T-cell (primary cell): ENCODE measurements at regions not wholly inside any gene's neighbourhood (a gene's known extent, or its start where the extent isn't known, plus 50 kb on each side); places are given as distances from the start of the nearest gene placed in this dataset.

ENCODE experiments used
- ATAC-seq, 4 experiments: fragments of 200-7000 bp in 3 of 4; fragments of 150-1000 bp in 1 of 4; cut with Tn5 transposase; replicated peaks in 1 of 4; 1 replicate in 3 of 4; 2 replicates in 1 of 4; pipeline ENCODE4 v1.10.0; 2021; ENCODE audit warnings: moderate library complexity in 3 of 4, mild to moderate bottlenecking in 2 of 4, moderate number of reproducible peaks in 1 of 4
- CTCF ChIA-PET, 2 donors: fragments of 300-600 bp; sonication (Branson Sonifier 250); formaldehyde crosslinking; loops; one replicate each; lab custom pipeline; 2022; ENCODE audit warnings: antibody characterized with exemption in 2 of 2; lab: Charles Lee
- POLR2A ChIA-PET, 2 donors: fragments of 300-600 bp; sonication (Branson Sonifier 250); formaldehyde crosslinking; loops; one replicate each; lab custom pipeline; 2022; ENCODE audit warnings: antibody characterized with exemption in 2 of 2; lab: Charles Lee
- DNase-seq, 35 experiments: peaks; one replicate each; pipeline versions ENCODE4 v3.0.0 to v3.0.0-alpha.2; 2013 to 2023
- H3K27ac ChIP-seq: one replicate; pipeline ENCODE4 v1.5.1; 2013; ENCODE audit warnings: low read length
- H3K27me3 ChIP-seq, 2 experiments: replicated peaks in 1 of 2; 1 replicate in 1 of 2; 2 replicates in 1 of 2; pipeline versions ENCODE4 v1.6.1 to v1.7.0; 2013; ENCODE audit warnings: low read length in 1 of 2, mixed read lengths in 1 of 2; ENCODE audit not compliant: control insufficient read depth in 2 of 2, insufficient read depth in 2 of 2; ENCODE audit errors: extremely low read depth in 1 of 2
- H3K36me3 ChIP-seq, 2 donors: 1 replicate in 1 of 2; 2 replicates in 1 of 2; pipeline versions ENCODE4 v1.6.1 to v1.7.0; 2013; ENCODE audit warnings: low read length in 1 of 2; ENCODE audit not compliant: control insufficient read depth in 2 of 2, insufficient read depth in 1 of 2; ENCODE audit errors: extremely low read depth in 1 of 2
- H3K4me1 ChIP-seq, 2 experiments: 1 replicate in 1 of 2; 2 replicates in 1 of 2; pipeline versions ENCODE4 v1.6.1 to v1.7.0; 2013; ENCODE audit warnings: low read length in 2 of 2, mixed read lengths in 1 of 2; ENCODE audit not compliant: insufficient read depth in 2 of 2, control insufficient read depth in 1 of 2; ENCODE audit errors: extremely low read depth in 1 of 2
- H3K4me3 ChIP-seq, 2 donors: 1 replicate in 1 of 2; 2 replicates in 1 of 2; pipeline versions ENCODE4 v1.5.1 to v1.7.0; 2013; ENCODE audit warnings: mild to moderate bottlenecking in 2 of 2, low read length in 1 of 2, moderate library complexity in 1 of 2; ENCODE audit not compliant: control insufficient read depth in 1 of 2; ENCODE audit errors: extremely low read depth in 1 of 2
- H3K9me3 ChIP-seq: 2 replicates; pipeline ENCODE4 v1.7.0; 2013
- H3K27ac Mint-ChIP-seq, 2 donors: one replicate each; pipeline ENCODE4 v1.8.0; 2020 to 2021; ENCODE audit warnings: mild to moderate bottlenecking in 2 of 2, mixed read lengths in 2 of 2
- H3K27me3 Mint-ChIP-seq, 2 donors: one replicate each; pipeline ENCODE4 v1.8.0; 2021 to 2022; ENCODE audit warnings: mixed read lengths in 2 of 2
- H3K36me3 Mint-ChIP-seq: one replicate; pipeline ENCODE4 v1.8.0; 2021; ENCODE audit warnings: mixed read lengths
- H3K4me1 Mint-ChIP-seq, 3 donors: one replicate each; pipeline ENCODE4 v1.8.0; 2020 to 2022; ENCODE audit warnings: mixed read lengths in 3 of 3, mild to moderate bottlenecking in 1 of 3
- H3K4me3 Mint-ChIP-seq, 3 donors: one replicate each; pipeline ENCODE4 v1.8.0; 2020 to 2022; ENCODE audit warnings: mild to moderate bottlenecking in 3 of 3, mixed read lengths in 3 of 3, moderate library complexity in 3 of 3
- H3K9me3 Mint-ChIP-seq, 3 donors: one replicate each; pipeline ENCODE4 v1.8.0; 2020 to 2022; ENCODE audit warnings: mixed read lengths in 3 of 3
- WGBS: methylation state at CpG from one replicate; pipeline ENCODE4 v1.1.5; 2013; ENCODE audit warnings: missing lambda C conversion rate; ENCODE audit not compliant: insufficient coverage; 5-methylcytosine and 5-hydroxymethylcytosine counted together

- Mint-ChIP-seq H3K27ac (no peak overlapping the region), H3K9me3 (peaks cover 0 to 3% (median 2%) of the 10 kb centered on the region in 3 donors), H3K4me1 (no peaks in the 10 kb centered on the region), H3K36me3 (no peaks in the 10 kb centered on the region), H3K27me3 (no peaks in the 10 kb centered on the region), H3K4me3 (no peak overlapping the region)
- POLR2A ChIA-PET, result no interaction called here
- DNase-seq, result no peak
- Histone ChIP-seq H3K27ac (no peak overlapping the region), H3K27me3 (no peaks in the 10 kb centered on the region), H3K36me3 (no peaks in the 10 kb centered on the region), H3K4me3 (no peak overlapping the region), H3K4me1 (no peaks in the 10 kb centered on the region), H3K9me3 (no peaks in the 10 kb centered on the region)
- CTCF ChIA-PET, result no interaction called here
- no peak for ATAC-seq
- WGBS, result 86% methylated on average over 7 of the region's 11 CpGs
Observed at GRCh38 chr1:81220614-81221071, 580.1 kb upstream of the ADGRL2 start.

GRCh38 chr1:81217058-81217457, 583.7 kb upstream of the ADGRL2 start:
- Mint-ChIP-seq H3K36me3 (no peaks in the 10 kb centered on the region), H3K4me3 (no peak overlapping the region), H3K27ac (no peak overlapping the region), H3K4me1 (no peaks in the 10 kb centered on the region), H3K27me3 (no peaks in the 10 kb centered on the region), H3K9me3 (peaks cover 0 to 3% (median 2%) of the 10 kb centered on the region in 3 donors)
- no peak overlapping the region for H3K27ac ChIP-seq
- ChIA-PET POLR2A (no interaction called here), CTCF (no interaction called here)
- no peak for DNase-seq
- H3K4me3 ChIP-seq, result no peak overlapping the region
- no peak for ATAC-seq
- no peaks in the 10 kb centered on the region for H3K4me1 ChIP-seq
- no CpG with 5 or more reads among the region's 1 CpG for WGBS
- H3K9me3 ChIP-seq, result no peaks in the 10 kb centered on the region
- H3K27me3 ChIP-seq, result no peaks in the 10 kb centered on the region
- H3K36me3 ChIP-seq, result no peaks in the 10 kb centered on the region

GRCh38 chr1:81213279-81213678, 587.5 kb upstream of the ADGRL2 start:
- Mint-ChIP-seq H3K36me3 (no peaks in the 10 kb centered on the region), H3K27ac (no peak overlapping the region), H3K9me3 (peaks cover 0 to 4% (median 2%) of the 10 kb centered on the region in 3 donors), H3K4me1 (no peaks in the 10 kb centered on the region), H3K27me3 (no peaks in the 10 kb centered on the region), H3K4me3 (no peak overlapping the region)
- ATAC-seq, result no peak
- Histone ChIP-seq H3K27me3 (no peaks in the 10 kb centered on the region), H3K27ac (no peak overlapping the region), H3K36me3 (no peaks in the 10 kb centered on the region), H3K4me1 (no peaks in the 10 kb centered on the region), H3K4me3 (no peak overlapping the region), H3K9me3 (no peaks in the 10 kb centered on the region)
- ChIA-PET CTCF (no interaction called here), POLR2A (no interaction called here)
- no CpG with 5 or more reads among the region's 7 CpGs for WGBS
- DNase-seq, result no peak

GRCh38 chr1:81209461-81209860, 591.3 kb upstream of the ADGRL2 start:
- Mint-ChIP-seq H3K27ac (no peak overlapping the region), H3K4me1 (no peaks in the 10 kb centered on the region), H3K4me3 (no peak overlapping the region), H3K27me3 (no peaks in the 10 kb centered on the region), H3K36me3 (no peaks in the 10 kb centered on the region), H3K9me3 (peaks cover 0 to 8% (median 2%) of the 10 kb centered on the region in 3 donors)
- Histone ChIP-seq H3K27me3 (no peaks in the 10 kb centered on the region), H3K27ac (no peak overlapping the region), H3K36me3 (no peaks in the 10 kb centered on the region), H3K4me1 (no peaks in the 10 kb centered on the region), H3K9me3 (no peaks in the 10 kb centered on the region), H3K4me3 (no peak overlapping the region)
- ATAC-seq (no peak), DNase-seq (no peak)
- POLR2A ChIA-PET, result no interaction called here
- CTCF ChIA-PET, result no interaction called here
- 36% methylated on average over 1 of the region's 1 CpG for WGBS

GRCh38 chr1:81208441-81208840, 592.3 kb upstream of the ADGRL2 start:
- Histone ChIP-seq H3K27me3 (no peaks in the 10 kb centered on the region), H3K4me3 (no peak overlapping the region), H3K36me3 (no peaks in the 10 kb centered on the region), H3K4me1 (no peaks in the 10 kb centered on the region), H3K27ac (no peak overlapping the region), H3K9me3 (no peaks in the 10 kb centered on the region)
- Mint-ChIP-seq H3K4me1 (no peaks in the 10 kb centered on the region), H3K36me3 (no peaks in the 10 kb centered on the region), H3K4me3 (no peak overlapping the region), H3K9me3 (peaks cover 0 to 8% (median 2%) of the 10 kb centered on the region in 3 donors), H3K27ac (no peak overlapping the region), H3K27me3 (no peaks in the 10 kb centered on the region)
- 91% methylated on average over 7 of the region's 13 CpGs for WGBS
- no peak for ATAC-seq
- ChIA-PET POLR2A (no interaction called here), CTCF (interaction anchor here in 1 of 2 donors (0.7 kb wide), 1 partner anchor 17 kb away, joined by 3 read pairs; no protein-coding TSS in a partner anchor)
- peak in 1 of 35 experiments; percentile 18 for DNase-seq

- no peaks in the 10 kb centered on the region for H3K9me3 ChIP-seq
- H3K4me3 ChIP-seq, result no peak overlapping the region
- H3K36me3 Mint-ChIP-seq, result no peaks in the 10 kb centered on the region
- DNase-seq (no peak), ATAC-seq (no peak)
- H3K36me3 ChIP-seq, result no peaks in the 10 kb centered on the region
- no peak overlapping the region for H3K27ac Mint-ChIP-seq
- H3K4me1 ChIP-seq, result no peaks in the 10 kb centered on the region
- H3K9me3 Mint-ChIP-seq, result peaks cover 0 to 6% (median 4%) of the 10 kb centered on the region in 3 donors
- H3K27me3 ChIP-seq, result no peaks in the 10 kb centered on the region
- 67% methylated on average over 1 of the region's 6 CpGs for WGBS
- H3K27ac ChIP-seq, result no peak overlapping the region
- H3K27me3 Mint-ChIP-seq, result no peaks in the 10 kb centered on the region
- H3K4me3 Mint-ChIP-seq, result no peak overlapping the region
- ChIA-PET POLR2A (no interaction called here), CTCF (no interaction called here)
- no peaks in the 10 kb centered on the region for H3K4me1 Mint-ChIP-seq
Observed at GRCh38 chr1:81205956-81206355, 594.8 kb upstream of the ADGRL2 start.

- no peaks in the 10 kb centered on the region for H3K9me3 ChIP-seq
- Mint-ChIP-seq H3K36me3 (no peaks in the 10 kb centered on the region), H3K4me1 (no peaks in the 10 kb centered on the region), H3K27me3 (no peaks in the 10 kb centered on the region), H3K9me3 (peaks cover 3 to 14% (median 10%) of the 10 kb centered on the region in 3 donors), H3K27ac (no peak overlapping the region), H3K4me3 (no peak overlapping the region)
- no peaks in the 10 kb centered on the region for H3K36me3 ChIP-seq
- no CpG with 5 or more reads among the region's 2 CpGs for WGBS
- no peak for ATAC-seq
- ChIA-PET CTCF (interaction anchor here in 1 of 2 donors (0.7 kb wide), 1 partner anchor 1928 kb away, joined by 3 read pairs; no protein-coding TSS in a partner anchor), POLR2A (no interaction called here)
- no peaks in the 10 kb centered on the region for H3K27me3 ChIP-seq
- H3K4me3 ChIP-seq, result no peak overlapping the region
- DNase-seq, result no peak
- H3K4me1 ChIP-seq, result no peaks in the 10 kb centered on the region
- H3K27ac ChIP-seq, result no peak overlapping the region
Observed at GRCh38 chr1:81201779-81202178, 599.0 kb upstream of the ADGRL2 start.
